ENCODE measurements at regions not wholly inside any gene's neighbourhood (a gene's known extent, or its start where the extent isn't known, plus 50 kb on each side); places are given as distances from the start of the nearest gene placed in this dataset.

GRCh38 chr10:57049096-57049495 lies 688.0 kb upstream of the ZWINT start:
- no peak overlapping the region for H3K4me3 ChIP-seq
- H3K36me3 Mint-ChIP-seq (ENCODE audit: low read depth): no peaks in the 10 kb centered on the region
- no peaks in the 10 kb centered on the region for H3K4me1 Mint-ChIP-seq
- TF ChIP-seq ZNF114 (CRISPR knock-in tag; IDR thresholded peaks at IDR 0.05) (no peak), JUNB (IDR thresholded peaks at IDR 0.05; ENCODE audit: unreplicated experiment) (no peak), EZH2 (IDR thresholded peaks at IDR 0.05; ENCODE audit: low read depth, unreplicated experiment) (no peak), EZH2phosphoT487 (IDR thresholded peaks at IDR 0.05; ENCODE audit: unreplicated experiment) (no peak), NANOG (IDR thresholded peaks at IDR 0.05; ENCODE audit: borderline replicate concordance) (no peak), ZNF331 (CRISPR knock-in tag; IDR thresholded peaks at IDR 0.05; ENCODE audit: low read depth) (no peak), CTCF (conservative IDR thresholded peaks at IDR 0.05; ENCODE audit: low read depth in 2 of 2) (no peak), CREB1 (CRISPR knock-in tag; IDR thresholded peaks at IDR 0.05; ENCODE audit: low read depth) (no peak)
- no peaks in the 10 kb centered on the region; the same call in 2 of the 3 replicates for H3K9me3 Mint-ChIP-seq
- H3F3A ChIP-seq (replicated peaks; ENCODE audit: low read depth): no peaks in the 10 kb centered on the region
- H3K27ac Mint-ChIP-seq: no peak overlapping the region
- no peak overlapping the region for H3K4me3 Mint-ChIP-seq
- ATAC-seq (no peak), DNase-seq (ENCODE audit: low spot score) (no peak)
- no peak overlapping the region for H3K4me2 ChIP-seq
- H3K27ac ChIP-seq (ENCODE audit: low read depth): no peak overlapping the region
- H4K20me1 ChIP-seq (replicated peaks; ENCODE audit: insufficient read depth): no peaks in the 10 kb centered on the region
- no peaks in the 10 kb centered on the region for H3K4me1 ChIP-seq (ENCODE audit: insufficient read depth)
- H3K27me3 ChIP-seq (ENCODE audit: insufficient read depth): no peaks in the 10 kb centered on the region
- no peaks in the 10 kb centered on the region for H3K79me2 ChIP-seq (replicated peaks; ENCODE audit: insufficient read depth)
- H3K36me3 ChIP-seq (ENCODE audit: insufficient read depth): no peaks in the 10 kb centered on the region
- peaks cover 2% of the 10 kb centered on the region for H3K27me3 Mint-ChIP-seq (ENCODE audit: insufficient read depth, low read depth, poor library complexity)
- H2AFZ ChIP-seq: peak overlapping the region; percentile 29; the same call in 1 of the 2 replicates
- H3K9me2 ChIP-seq (ENCODE audit: insufficient read depth): 0 out of 2 replicates have a peak, but pooled peaks cover 10% of the 10 kb centered on the region

GRCh38 chr10:57038531-57038930 lies 677.5 kb upstream of the ZWINT start:
- Histone ChIP-seq H3K4me3 (no peak overlapping the region), H3K27ac (ENCODE audit: low read depth) (no peak overlapping the region), H3K79me2 (replicated peaks; ENCODE audit: insufficient read depth) (no peaks in the 10 kb centered on the region), H3K4me1 (ENCODE audit: insufficient read depth) (no peaks in the 10 kb centered on the region), H3F3A (replicated peaks; ENCODE audit: low read depth) (no peaks in the 10 kb centered on the region), H3K36me3 (ENCODE audit: insufficient read depth) (no peaks in the 10 kb centered on the region), H4K20me1 (replicated peaks; ENCODE audit: insufficient read depth) (no peaks in the 10 kb centered on the region), H3K27me3 (ENCODE audit: insufficient read depth) (no peaks in the 10 kb centered on the region), H2AFZ (no peak overlapping the region), H3K9me2 (ENCODE audit: insufficient read depth) (no peaks in the 10 kb centered on the region), H3K4me2 (no peak overlapping the region)
- H3K27me3 Mint-ChIP-seq (ENCODE audit: insufficient read depth, low read depth, poor library complexity): no peaks in the 10 kb centered on the region
- TF ChIP-seq, protein P1, sequence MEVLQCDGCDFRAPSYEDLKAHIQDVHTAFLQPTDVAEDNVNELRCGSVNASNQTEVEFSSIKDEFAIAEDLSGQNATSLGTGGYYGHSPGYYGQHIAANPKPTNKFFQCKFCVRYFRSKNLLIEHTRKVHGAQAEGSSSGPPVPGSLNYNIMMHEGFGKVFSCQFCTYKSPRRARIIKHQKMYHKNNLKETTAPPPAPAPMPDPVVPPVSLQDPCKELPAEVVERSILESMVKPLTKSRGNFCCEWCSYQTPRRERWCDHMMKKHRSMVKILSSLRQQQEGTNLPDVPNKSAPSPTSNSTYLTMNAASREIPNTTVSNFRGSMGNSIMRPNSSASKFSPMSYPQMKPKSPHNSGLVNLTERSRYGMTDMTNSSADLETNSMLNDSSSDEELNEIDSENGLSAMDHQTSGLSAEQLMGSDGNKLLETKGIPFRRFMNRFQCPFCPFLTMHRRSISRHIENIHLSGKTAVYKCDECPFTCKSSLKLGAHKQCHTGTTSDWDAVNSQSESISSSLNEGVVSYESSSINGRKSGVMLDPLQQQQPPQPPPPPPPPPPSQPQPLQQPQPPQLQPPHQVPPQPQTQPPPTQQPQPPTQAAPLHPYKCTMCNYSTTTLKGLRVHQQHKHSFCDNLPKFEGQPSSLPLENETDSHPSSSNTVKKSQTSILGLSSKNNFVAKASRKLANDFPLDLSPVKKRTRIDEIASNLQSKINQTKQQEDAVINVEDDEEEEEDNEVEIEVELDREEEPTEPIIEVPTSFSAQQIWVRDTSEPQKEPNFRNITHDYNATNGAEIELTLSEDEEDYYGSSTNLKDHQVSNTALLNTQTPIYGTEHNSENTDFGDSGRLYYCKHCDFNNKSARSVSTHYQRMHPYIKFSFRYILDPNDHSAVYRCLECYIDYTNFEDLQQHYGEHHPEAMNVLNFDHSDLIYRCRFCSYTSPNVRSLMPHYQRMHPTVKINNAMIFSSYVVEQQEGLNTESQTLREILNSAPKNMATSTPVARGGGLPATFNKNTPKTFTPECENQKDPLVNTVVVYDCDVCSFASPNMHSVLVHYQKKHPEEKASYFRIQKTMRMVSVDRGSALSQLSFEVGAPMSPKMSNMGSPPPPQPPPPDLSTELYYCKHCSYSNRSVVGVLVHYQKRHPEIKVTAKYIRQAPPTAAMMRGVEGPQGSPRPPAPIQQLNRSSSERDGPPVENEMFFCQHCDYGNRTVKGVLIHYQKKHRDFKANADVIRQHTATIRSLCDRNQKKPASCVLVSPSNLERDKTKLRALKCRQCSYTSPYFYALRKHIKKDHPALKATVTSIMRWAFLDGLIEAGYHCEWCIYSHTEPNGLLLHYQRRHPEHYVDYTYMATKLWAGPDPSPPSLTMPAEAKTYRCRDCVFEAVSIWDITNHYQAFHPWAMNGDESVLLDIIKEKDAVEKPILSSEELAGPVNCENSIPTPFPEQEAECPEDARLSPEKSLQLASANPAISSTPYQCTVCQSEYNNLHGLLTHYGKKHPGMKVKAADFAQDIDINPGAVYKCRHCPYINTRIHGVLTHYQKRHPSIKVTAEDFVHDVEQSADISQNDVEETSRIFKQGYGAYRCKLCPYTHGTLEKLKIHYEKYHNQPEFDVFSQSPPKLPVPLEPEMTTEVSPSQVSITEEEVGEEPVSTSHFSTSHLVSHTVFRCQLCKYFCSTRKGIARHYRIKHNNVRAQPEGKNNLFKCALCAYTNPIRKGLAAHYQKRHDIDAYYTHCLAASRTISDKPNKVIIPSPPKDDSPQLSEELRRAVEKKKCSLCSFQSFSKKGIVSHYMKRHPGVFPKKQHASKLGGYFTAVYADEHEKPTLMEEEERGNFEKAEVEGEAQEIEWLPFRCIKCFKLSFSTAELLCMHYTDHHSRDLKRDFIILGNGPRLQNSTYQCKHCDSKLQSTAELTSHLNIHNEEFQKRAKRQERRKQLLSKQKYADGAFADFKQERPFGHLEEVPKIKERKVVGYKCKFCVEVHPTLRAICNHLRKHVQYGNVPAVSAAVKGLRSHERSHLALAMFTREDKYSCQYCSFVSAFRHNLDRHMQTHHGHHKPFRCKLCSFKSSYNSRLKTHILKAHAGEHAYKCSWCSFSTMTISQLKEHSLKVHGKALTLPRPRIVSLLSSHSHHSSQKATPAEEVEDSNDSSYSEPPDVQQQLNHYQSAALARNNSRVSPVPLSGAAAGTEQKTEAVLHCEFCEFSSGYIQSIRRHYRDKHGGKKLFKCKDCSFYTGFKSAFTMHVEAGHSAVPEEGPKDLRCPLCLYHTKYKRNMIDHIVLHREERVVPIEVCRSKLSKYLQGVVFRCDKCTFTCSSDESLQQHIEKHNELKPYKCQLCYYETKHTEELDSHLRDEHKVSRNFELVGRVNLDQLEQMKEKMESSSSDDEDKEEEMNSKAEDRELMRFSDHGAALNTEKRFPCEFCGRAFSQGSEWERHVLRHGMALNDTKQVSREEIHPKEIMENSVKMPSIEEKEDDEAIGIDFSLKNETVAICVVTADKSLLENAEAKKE (CRISPR knock-in tag; IDR thresholded peaks at IDR 0.05): no peak
- TF ChIP-seq ZNF114 (CRISPR knock-in tag; IDR thresholded peaks at IDR 0.05): no peak
- TF ChIP-seq JUNB (IDR thresholded peaks at IDR 0.05; ENCODE audit: unreplicated experiment): no peak
- TF ChIP-seq EZH2phosphoT487 (IDR thresholded peaks at IDR 0.05; ENCODE audit: unreplicated experiment): no peak
- TF ChIP-seq CREB1 (CRISPR knock-in tag; IDR thresholded peaks at IDR 0.05; ENCODE audit: low read depth): no peak
- no peak for TF ChIP-seq STAT1 (IDR thresholded peaks at IDR 0.05; ENCODE audit: unreplicated experiment)
- TF ChIP-seq CTCF (conservative IDR thresholded peaks at IDR 0.05; ENCODE audit: low read depth in 2 of 2): no peak
- TF ChIP-seq ZNF331 (CRISPR knock-in tag; IDR thresholded peaks at IDR 0.05; ENCODE audit: low read depth): no peak
- no peak for TF ChIP-seq EZH2 (IDR thresholded peaks at IDR 0.05; ENCODE audit: low read depth, unreplicated experiment)
- no peak for ATAC-seq
- no peaks in the 10 kb centered on the region for H3K4me1 Mint-ChIP-seq
- no peaks in the 10 kb centered on the region for H3K9me3 Mint-ChIP-seq
- DNase-seq (ENCODE audit: low spot score): no peak
- no peak overlapping the region for H3K27ac Mint-ChIP-seq
- H3K4me3 Mint-ChIP-seq: no peak overlapping the region
- no peaks in the 10 kb centered on the region for H3K36me3 Mint-ChIP-seq (ENCODE audit: low read depth)
